ENCODE measurements at regions not wholly inside any gene's neighbourhood (a gene's known extent, or its start where the extent isn't known, plus 50 kb on each side); places are given as distances from the start of the nearest gene placed in this dataset.

DNA sequence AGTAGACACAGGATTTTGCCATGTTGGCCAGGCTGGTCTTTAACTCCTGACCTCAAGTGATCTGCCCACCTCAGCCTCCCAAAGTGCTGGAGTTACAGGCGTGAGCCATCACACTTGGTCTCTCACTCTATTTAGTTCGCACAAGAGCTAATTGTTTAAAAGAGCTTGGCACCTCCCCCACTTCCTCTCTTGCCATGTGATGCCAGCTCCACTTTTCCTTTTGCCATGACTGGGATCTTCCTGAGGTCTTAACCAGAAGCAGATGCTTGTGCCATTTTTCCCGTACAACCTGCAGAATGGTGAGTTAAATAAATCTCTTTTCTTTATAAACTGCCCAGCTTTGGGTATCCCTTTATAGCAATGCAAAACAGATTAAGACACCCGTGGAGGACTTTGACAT, 200.1 kb upstream of the FRMD6 start:
- TF ChIP-seq ZNF114 (CRISPR knock-in tag; IDR thresholded peaks at IDR 0.05) (no peak), JUNB (IDR thresholded peaks at IDR 0.05; ENCODE audit: unreplicated experiment) (no peak)
- TF ChIP-seq, protein P1, sequence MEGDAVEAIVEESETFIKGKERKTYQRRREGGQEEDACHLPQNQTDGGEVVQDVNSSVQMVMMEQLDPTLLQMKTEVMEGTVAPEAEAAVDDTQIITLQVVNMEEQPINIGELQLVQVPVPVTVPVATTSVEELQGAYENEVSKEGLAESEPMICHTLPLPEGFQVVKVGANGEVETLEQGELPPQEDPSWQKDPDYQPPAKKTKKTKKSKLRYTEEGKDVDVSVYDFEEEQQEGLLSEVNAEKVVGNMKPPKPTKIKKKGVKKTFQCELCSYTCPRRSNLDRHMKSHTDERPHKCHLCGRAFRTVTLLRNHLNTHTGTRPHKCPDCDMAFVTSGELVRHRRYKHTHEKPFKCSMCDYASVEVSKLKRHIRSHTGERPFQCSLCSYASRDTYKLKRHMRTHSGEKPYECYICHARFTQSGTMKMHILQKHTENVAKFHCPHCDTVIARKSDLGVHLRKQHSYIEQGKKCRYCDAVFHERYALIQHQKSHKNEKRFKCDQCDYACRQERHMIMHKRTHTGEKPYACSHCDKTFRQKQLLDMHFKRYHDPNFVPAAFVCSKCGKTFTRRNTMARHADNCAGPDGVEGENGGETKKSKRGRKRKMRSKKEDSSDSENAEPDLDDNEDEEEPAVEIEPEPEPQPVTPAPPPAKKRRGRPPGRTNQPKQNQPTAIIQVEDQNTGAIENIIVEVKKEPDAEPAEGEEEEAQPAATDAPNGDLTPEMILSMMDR (conservative IDR thresholded peaks at IDR 0.05; ENCODE audit: low read depth in 2 of 2) = no peak
- ATAC-seq = no peak
- Histone ChIP-seq H3K9me2 (ENCODE audit: insufficient read depth) (peaks cover 12% of the 10 kb centered on the region; the same call in 1 of the 2 replicates), H3K4me1 (ENCODE audit: insufficient read depth) (no peaks in the 10 kb centered on the region), H3K4me2 (no peak overlapping the region), H3K36me3 (ENCODE audit: insufficient read depth) (no peaks in the 10 kb centered on the region), H3K79me2 (replicated peaks; ENCODE audit: insufficient read depth) (no peaks in the 10 kb centered on the region), H3K27ac (ENCODE audit: low read depth) (no peak overlapping the region), H2AFZ (peak overlapping the region; percentile 14; the same call in 1 of the 2 replicates), H4K20me1 (replicated peaks; ENCODE audit: insufficient read depth) (no peaks in the 10 kb centered on the region), H3K4me3 (no peak overlapping the region), H3F3A (replicated peaks; ENCODE audit: low read depth) (no peaks in the 10 kb centered on the region), H3K27me3 (ENCODE audit: insufficient read depth) (no peaks in the 10 kb centered on the region)
- no peak overlapping the region for H3K27ac Mint-ChIP-seq
- H3K4me1 Mint-ChIP-seq = no peaks in the 10 kb centered on the region
- no peaks in the 10 kb centered on the region for H3K9me3 Mint-ChIP-seq
- H3K27me3 Mint-ChIP-seq (ENCODE audit: insufficient read depth, low read depth, poor library complexity) = no peaks in the 10 kb centered on the region
- no peak overlapping the region for H3K4me3 Mint-ChIP-seq
- H3K36me3 Mint-ChIP-seq (ENCODE audit: low read depth) = no peaks in the 10 kb centered on the region
- DNase-seq (ENCODE audit: low spot score) = no peak

DNA sequence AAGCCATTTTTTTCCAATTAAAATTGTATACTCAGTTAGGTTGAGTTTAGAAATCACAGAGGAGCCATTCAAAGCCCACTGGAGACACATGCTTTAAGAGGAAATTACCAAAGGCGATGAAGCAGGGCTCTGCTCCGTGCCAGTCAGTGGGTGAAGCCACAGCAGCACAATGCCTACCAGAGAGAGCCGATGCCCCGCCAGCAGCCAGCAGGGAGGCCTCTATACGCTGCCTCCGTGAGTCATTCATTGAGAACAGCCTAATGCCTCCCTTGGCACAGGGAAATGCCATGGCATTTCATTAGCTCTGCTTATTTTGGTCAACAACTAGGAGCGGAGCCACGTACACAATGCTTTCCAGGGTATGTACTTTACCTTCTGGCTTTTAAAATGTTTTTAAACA, 197.8 kb upstream of the FRMD6 start:
- H3K27me3 ChIP-seq (ENCODE audit: insufficient read depth) = no peaks in the 10 kb centered on the region
- H4K20me1 ChIP-seq (replicated peaks; ENCODE audit: insufficient read depth) = no peaks in the 10 kb centered on the region
- Mint-ChIP-seq H3K27me3 (ENCODE audit: insufficient read depth, low read depth, poor library complexity) (no peaks in the 10 kb centered on the region), H3K9me3 (no peaks in the 10 kb centered on the region), H3K27ac (no peak overlapping the region), H3K4me3 (no peak overlapping the region), H3K4me1 (no peaks in the 10 kb centered on the region), H3K36me3 (ENCODE audit: low read depth) (no peaks in the 10 kb centered on the region)
- H3K79me2 ChIP-seq (replicated peaks; ENCODE audit: insufficient read depth) = no peaks in the 10 kb centered on the region
- DNase-seq (ENCODE audit: low spot score) (no peak), ATAC-seq (no peak)
- H3K4me1 ChIP-seq (ENCODE audit: insufficient read depth) = no peaks in the 10 kb centered on the region
- H3K36me3 ChIP-seq (ENCODE audit: insufficient read depth) = no peaks in the 10 kb centered on the region
- H3K27ac ChIP-seq (ENCODE audit: low read depth) = no peak overlapping the region
- H3F3A ChIP-seq (replicated peaks; ENCODE audit: low read depth) = no peaks in the 10 kb centered on the region
- peaks cover 13% of the 10 kb centered on the region; the same call in 1 of the 2 replicates for H3K9me2 ChIP-seq (ENCODE audit: insufficient read depth)
- TF ChIP-seq ZNF331 (CRISPR knock-in tag; IDR thresholded peaks at IDR 0.05; ENCODE audit: low read depth) (no peak), CREB1 (CRISPR knock-in tag; IDR thresholded peaks at IDR 0.05; ENCODE audit: low read depth) (no peak), JUNB (IDR thresholded peaks at IDR 0.05; ENCODE audit: unreplicated experiment) (no peak), NANOG (IDR thresholded peaks at IDR 0.05; ENCODE audit: borderline replicate concordance) (no peak), EZH2phosphoT487 (IDR thresholded peaks at IDR 0.05; ENCODE audit: unreplicated experiment) (no peak), STAT1 (IDR thresholded peaks at IDR 0.05; ENCODE audit: unreplicated experiment) (no peak), ZNF114 (CRISPR knock-in tag; IDR thresholded peaks at IDR 0.05) (no peak)
- TF ChIP-seq, protein P1 (conservative IDR thresholded peaks at IDR 0.05; ENCODE audit: low read depth in 2 of 2) = no peak
- H3K4me3 ChIP-seq = no peak overlapping the region
- H2AFZ ChIP-seq = no peak overlapping the region
- no peak overlapping the region for H3K4me2 ChIP-seq
